WTC11 (cell line): ENCODE measurements at regions not wholly inside any gene's neighbourhood (a gene's known extent, or its start where the extent isn't known, plus 50 kb on each side); places are given as distances from the start of the nearest gene placed in this dataset.

Source experiments
- CREB1 ChIP-seq: sonication (generic); formaldehyde crosslinking; IDR thresholded peaks from 2 replicates; pipeline ENCODE4 v1.8.0; 2023; ENCODE audit warnings: mild to moderate bottlenecking, missing genetic modification reagents
- CREM ChIP-seq: sonication (generic); formaldehyde crosslinking; IDR thresholded peaks from 2 replicates; pipeline ENCODE4 v1.8.1; 2022; ENCODE audit warnings: mild to moderate bottlenecking, missing genetic modification reagents, moderate library complexity
- CTCF ChIP-seq: fragments of 200-600 bp; IDR thresholded peaks from 2 replicates; pipeline ENCODE4 v1.8.0; 2022; ENCODE audit warnings: antibody characterized with exemption
- ETV6 ChIP-seq: sonication (generic); formaldehyde crosslinking; IDR thresholded peaks from 2 replicates; pipeline ENCODE4 v1.8.1; 2022; ENCODE audit warnings: mild to moderate bottlenecking, missing genetic modification reagents
- HMGXB4 ChIP-seq: sonication (generic); formaldehyde crosslinking; IDR thresholded peaks from 2 replicates; pipeline ENCODE4 v1.8.1; 2023; ENCODE audit warnings: mild to moderate bottlenecking, moderate library complexity, missing genetic modification reagents
- MAX ChIP-seq: sonication (generic); formaldehyde crosslinking; IDR thresholded peaks from 2 replicates; pipeline ENCODE4 v1.8.0; 2022; ENCODE audit warnings: mild to moderate bottlenecking, missing genetic modification reagents
- NR2C2 ChIP-seq: sonication (generic); formaldehyde crosslinking; IDR thresholded peaks from 2 replicates; pipeline ENCODE4 v1.8.0; 2022; ENCODE audit warnings: mild to moderate bottlenecking, missing genetic modification reagents
- PREB ChIP-seq: sonication (generic); formaldehyde crosslinking; IDR thresholded peaks from 2 replicates; pipeline ENCODE4 v1.8.1; 2022; ENCODE audit warnings: mild to moderate bottlenecking, missing genetic modification reagents, moderate library complexity, borderline replicate concordance
- SP1 ChIP-seq: sonication (generic); formaldehyde crosslinking; conservative IDR thresholded peaks from 2 replicates; pipeline ENCODE4 v1.8.1; 2022; ENCODE audit warnings: missing genetic modification reagents
- USF2 ChIP-seq: sonication (generic); formaldehyde crosslinking; IDR thresholded peaks from 2 replicates; pipeline ENCODE4 v1.8.1; 2023; ENCODE audit warnings: mild to moderate bottlenecking, missing genetic modification reagents, moderate library complexity
- ZNF121 ChIP-seq: sonication (generic); formaldehyde crosslinking; IDR thresholded peaks from 2 replicates; pipeline ENCODE4 v1.8.0; 2023; ENCODE audit warnings: missing genetic modification reagents
- ZNF281 ChIP-seq: sonication (generic); formaldehyde crosslinking; IDR thresholded peaks from 2 replicates; pipeline ENCODE4 v1.8.0; 2023; ENCODE audit warnings: mild to moderate bottlenecking, missing genetic modification reagents
- ZNF423 ChIP-seq: fragments of 250-450 bp; sonication (Bioruptor Pico); IDR thresholded peaks from 2 replicates; pipeline ENCODE4 v2.1.2; 2022; ENCODE audit warnings: mild to moderate bottlenecking, moderate library complexity

- no peak for TF ChIP-seq CTCF
- no peak for TF ChIP-seq ZNF281 (CRISPR knock-in tag)
- TF ChIP-seq CREB1 (CRISPR knock-in tag): no peak
- TF ChIP-seq HMGXB4 (CRISPR knock-in tag): no peak
- TF ChIP-seq NR2C2: no peak
- no peak for TF ChIP-seq MAX (CRISPR knock-in tag)
- no peak for TF ChIP-seq PREB
- no peak for TF ChIP-seq SP1 (CRISPR knock-in tag)
- no peak for TF ChIP-seq CREM (CRISPR knock-in tag)
- TF ChIP-seq ZNF423: no peak
- no peak for TF ChIP-seq ZNF121 (CRISPR knock-in tag)
- no peak for TF ChIP-seq USF2 (CRISPR knock-in tag)
- no peak for TF ChIP-seq ETV6
Observed at GRCh38 chr2:147683380-147683779, 161.4 kb upstream of the ACVR2A start.
